Effector CD4-positive, alpha-beta T cell (primary cell): ENCODE measurements at regions not wholly inside any gene's neighbourhood (a gene's known extent, or its start where the extent isn't known, plus 50 kb on each side); places are given as distances from the start of the nearest gene placed in this dataset.
A peak's percentile ranks its signal among the peaks of the same experiment; 100 is the strongest.

Experiments
- DNase-seq: peaks from one replicate; pipeline ENCODE4 v3.0.0-alpha.2; 2020

DNA sequence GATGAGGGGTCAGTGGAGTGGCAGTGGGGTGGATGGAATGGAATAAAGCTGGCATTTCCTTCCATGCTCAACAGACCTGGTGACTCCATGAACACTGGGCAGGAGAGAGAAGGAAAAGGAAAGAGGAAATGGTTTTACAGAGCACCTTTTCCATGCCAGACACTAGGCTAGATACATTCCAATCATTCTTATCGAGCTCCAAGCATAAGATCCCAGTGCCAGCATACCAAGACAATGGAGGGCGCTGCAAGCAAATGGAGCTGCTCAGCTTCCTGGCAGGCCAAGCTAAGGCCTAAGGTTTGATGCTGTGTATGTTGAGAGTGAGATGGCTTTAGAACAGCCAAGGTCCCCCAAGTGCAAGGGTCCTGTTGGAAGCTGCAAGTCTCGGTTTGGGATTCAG, 113.2 kb downstream of the HSPH1 start:
- no peak for DNase-seq

DNA sequence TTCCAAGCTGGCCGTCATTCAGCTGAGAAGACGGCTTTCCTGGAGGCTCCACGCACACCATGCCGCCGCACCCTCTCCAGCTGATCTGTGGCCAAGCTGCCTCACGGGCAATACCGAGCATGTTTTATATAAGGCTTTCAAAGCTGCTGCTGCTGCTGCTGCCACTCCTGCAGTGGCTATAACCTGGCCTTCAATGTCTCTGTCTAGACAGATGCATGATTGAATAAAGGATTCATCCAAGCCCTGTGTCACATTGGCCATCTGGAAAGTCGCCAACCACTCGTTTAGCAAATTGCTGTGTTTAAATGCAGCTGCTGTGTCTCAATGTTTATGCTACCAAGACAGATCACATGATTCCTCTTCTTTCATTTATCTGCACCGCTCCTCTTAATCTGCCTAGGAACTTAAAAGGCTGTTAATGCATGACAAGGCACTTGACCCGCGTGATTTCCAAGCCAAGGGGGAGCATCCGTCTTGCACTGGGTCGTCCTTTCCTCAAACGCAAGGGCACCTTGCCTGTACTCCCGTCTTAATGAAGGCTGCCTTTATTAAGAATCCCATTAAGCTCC, 114.3 kb downstream of the TEX26 start:
- no peak for DNase-seq

DNA sequence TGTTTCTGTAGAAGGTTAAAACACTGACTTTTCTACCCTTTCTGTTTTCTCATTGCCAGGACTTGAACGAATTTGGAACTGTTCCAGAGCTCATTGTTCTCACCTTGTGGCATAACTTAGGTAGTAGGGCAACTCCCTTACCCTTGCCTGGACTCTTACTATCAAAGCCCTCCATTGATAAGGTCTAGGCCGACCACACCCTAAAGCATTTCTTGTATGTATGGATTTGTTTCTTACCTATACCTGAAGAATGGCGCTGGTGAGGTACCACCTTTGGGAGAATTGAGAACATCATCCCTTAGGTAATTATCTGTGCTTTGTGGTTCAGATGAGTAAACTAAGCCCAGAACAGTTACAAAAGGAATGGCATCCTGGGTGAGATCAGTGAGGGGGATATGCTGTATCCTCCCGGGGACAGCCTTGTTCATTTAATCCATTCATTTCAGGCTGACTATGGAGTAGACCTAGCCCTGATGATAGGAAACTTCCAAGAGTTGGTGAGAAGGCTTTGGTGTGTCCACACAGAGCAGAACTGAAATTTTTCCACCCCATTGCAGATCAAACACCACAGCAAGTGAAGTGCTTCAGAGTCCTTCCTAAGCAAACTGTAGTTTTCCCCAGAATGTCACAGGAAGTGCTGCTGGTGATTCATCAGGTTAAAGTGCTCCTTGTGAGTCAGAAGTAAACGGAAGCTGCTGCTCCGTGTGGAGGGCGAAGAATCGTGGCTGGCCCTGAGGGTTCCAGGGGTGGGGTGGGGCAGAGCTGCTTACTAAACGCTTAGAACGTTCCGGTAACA, 113.0 kb downstream of the TEX26 start:
- DNase-seq, result peak; percentile 46

DNA sequence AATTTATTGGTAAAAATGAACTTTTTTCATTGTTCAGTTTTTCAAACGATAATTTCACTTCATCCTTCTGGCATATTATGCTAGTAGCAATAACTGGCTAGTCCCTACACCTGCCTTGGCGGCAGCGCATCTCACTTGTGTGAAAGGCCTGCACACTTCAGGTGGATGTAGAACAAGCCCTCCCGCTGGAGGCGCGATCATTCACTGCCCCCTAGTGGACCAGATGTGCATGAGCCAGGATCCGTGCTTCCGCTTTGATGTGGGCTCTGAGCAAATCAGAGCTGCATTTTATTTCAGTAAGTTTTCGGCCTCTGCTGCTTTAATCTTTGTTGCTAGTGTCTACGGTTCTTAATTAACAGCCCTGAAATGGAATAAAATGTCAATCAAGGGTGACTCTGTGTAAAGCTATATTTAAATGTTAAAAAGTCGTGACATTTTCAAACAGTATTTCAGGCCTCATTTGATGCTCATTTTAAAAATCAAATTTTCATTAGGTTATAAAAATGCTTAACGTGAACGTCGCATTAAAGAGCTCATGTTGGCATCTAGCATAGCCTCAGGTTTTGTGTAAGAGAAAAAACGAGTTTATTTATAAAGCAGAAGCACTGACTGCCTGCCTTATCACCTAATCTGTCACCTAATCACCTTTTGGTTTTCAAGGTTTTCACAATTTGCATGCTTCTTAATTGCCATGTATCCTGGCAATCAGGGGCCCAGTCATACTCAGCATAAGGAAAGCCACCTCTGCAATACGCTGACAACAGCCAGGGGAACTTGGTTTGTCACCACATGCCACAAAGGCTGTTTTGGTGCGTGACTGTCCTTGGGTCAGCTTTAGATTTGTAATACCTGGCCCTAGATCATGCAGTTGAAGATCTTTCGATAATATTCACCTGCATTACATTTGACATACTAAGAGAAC, 112.2 kb downstream of the TEX26 start:
- DNase-seq, result peak; percentile 65

DNA sequence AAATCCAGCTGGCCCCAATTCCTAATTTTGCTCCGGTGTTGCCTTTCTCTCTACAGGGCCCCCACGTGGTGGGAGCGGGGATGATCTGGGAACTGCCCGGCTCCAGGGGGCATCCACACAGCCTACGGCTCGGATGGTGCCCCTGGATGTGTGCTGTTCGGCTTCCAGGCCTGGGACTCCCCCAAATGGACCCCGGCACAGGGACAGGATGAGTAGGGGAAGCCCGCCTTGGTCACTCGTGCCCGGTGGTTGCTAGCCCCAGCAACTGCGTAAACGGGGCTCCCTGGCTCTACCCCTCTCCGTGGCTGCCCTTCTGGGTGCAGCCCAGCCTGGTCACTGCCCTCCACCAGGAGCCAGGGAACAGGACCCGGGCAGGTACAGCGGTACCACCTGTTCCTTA, 111.5 kb downstream of the TEX26 start:
- no peak for DNase-seq

DNA sequence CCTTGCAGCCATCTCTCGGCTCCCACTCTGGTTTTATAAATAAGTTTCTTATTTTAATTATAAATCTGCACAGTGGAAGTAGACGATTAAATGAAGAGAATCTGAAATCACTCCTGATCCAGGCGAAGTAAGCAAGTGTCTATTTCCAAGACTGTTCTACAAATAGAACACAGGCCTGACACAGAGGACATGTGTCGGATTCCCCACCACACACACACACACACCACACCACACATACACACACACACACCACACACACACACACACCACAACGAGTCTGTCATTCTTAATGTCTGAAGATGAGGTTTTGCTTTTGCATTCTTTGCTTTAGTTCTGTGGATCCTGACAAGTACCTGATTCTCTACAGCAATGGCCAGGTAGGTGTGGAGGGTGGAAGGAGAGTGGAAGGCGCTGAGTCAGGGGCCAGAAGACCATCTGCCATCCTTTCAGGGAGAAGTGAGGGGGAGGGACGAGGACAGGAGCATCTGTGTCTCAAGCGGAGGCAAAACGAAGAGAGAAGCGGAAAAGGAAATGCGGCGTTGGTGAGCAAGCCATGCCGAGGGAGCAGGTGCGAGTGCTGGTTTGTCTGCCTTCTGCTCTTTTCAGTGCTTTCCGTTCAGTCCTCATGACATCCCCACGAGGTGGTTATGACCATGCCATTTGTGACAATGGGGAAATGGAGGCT, 110.2 kb downstream of the TEX26 start:
- no peak for DNase-seq

DNA sequence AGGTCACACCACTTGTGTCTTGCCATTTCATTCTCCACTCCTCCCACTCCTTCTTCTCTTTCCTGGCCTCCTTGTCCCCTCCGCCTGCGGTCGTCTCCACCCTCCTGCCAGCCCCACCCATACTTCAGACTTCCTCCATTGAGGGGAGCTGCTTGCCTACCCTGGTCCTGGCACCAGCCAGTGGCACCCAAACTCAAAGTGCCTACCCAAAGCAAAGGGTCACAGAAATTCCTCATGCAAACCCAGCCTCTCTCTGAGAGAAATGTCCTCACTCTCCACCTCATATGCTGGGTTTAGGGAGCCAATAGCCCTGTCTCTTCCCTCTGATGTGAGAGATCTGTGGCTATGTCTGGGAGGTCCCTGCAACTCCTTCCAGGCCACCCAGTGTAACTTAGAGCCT, 109.6 kb downstream of the TEX26 start:
- DNase-seq, result no peak

DNA sequence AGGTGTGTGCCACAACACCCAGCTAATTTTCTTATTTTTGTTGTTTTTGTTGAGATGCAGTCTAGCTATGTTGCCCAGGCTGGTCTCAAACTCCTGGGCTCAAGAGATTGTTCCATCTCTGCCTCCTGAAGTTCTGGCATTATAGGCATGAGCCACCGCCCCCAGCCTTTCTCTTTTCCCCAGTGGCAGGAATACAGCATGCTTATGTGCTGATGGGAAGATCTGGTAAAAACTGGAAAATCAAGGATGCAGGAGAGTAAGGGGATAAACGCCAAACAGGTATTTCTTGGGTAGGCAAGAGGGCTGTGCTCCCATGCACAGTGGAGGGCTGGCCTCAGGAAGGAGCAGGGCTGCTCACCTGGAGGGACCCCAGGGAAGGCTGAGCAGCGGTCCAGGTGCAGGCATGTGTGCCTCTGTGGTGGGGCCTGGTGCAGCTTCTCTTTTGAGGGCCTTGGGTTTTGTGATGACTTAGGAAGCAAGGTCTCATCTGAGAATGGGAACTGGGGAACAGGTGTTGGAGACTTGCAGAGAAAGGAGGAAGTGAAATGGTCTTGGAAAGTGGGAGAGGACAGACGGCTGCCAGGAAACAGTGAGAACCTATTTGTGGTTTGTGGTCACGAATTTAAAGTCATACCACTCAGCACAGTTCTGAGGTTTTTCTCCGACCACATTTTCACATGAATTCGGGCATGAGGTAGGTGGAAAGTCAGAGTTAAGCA, 106.5 kb downstream of the TEX26 start:
- no peak for DNase-seq

DNA sequence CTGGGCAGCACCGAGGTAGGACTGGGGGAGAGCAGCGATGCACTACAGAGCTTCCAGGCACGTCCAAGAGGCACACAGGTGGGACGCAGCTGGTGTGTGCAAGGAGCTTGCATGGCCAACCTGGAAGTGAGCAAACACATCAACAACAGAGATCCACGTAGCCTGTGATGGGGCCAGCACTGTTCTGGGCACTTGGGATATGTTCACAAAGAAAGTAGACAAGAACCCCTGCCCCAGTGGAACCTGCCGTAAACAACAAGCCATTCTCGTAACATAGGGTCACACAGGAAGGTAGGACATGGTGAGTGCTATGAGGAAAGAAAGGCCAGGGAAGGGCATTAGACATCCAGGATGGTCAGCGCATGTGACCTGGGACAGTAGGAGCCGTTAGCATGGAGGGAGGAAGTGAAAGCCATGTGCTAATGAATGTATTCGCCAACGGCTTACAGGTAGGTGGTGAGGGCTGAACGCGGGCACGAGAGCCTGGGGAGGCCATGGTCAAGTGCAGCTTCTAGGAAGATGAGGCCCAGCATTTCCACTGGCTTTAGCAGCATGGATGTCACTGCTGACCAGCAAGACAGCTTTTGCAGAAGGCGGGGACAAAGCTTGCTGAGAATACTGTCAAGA, 105.5 kb downstream of the TEX26 start:
- no peak for DNase-seq

DNA sequence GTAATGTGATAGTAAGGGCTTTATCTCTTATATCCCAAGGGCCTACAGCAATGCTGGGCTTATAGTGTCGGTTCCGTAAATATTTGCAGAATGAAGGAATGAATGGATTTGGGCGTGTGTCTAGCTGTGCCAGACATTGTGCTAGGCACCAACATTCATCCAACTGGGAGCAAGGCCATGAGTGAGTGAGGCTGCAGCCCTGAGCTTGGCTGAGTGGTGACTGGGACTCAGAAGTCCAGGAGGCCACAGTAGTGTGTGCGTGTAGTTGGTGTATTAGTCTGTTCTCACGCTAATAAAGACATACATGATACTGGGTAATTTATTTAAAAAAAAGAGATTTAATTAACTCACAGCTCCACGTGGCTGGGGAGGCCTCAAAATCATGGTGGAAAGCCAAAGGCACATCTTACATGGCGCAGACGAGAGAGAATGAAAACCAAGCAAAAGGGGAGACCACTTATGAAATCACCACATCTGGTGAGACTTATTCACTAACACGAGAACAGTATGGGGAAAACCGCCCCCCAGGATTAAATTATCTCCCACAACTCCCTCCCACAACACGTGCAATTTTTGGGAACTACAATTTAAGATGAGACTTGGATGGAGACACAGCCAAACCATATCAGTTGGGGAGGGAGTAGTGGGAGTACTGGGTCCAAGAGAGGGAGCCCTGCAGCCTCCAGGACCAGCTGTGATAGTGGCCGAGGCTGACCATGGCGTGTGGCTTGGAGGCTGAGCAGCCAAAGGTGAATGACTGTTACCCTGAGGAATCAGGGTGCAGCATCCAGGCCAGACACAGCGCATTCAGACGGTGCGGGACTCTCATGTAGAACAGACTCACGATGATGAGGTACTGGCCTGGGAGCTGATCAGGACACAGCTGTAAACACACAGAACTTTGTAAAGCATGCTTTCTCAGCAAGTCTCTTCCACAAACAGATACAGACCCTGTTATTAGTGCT, 104.6 kb downstream of the TEX26 start:
- DNase-seq, result no peak

DNA sequence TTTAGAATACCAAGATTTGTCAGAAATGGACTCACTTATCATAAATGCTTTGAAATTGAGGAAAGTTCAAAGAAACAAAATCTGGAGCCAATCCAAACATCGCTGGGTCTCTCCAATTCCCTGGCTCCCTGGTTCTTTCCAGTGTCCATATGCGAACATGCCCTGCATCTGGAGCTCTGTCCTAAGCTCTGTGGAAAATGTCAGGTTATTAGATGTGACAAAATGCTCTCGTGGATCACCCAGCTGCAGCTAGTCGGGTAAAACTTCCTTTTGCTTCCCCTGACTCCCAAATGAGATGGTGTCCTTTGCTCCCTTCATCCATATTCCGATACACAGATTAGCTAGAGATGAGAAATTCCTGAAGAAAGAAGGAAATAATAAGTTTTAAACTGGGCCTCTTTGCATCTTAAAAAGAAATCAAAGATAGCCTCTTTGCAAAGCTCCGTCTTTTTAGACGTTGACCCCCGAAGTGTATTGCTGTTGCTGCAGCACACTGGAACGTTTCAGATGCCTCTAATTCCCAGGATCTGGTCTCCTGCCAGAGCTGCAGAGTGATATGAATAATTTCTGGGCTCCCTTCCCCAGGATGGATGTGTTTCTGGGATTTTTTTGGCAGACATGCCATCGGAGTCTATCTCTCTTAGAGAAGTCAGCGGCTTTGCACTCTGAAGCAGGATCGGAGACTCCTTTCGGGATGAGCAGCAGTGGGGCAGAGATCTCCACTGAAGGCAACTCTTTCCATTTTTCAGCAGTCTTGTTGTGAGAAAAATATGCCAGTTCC, 102.9 kb downstream of the TEX26 start:
- no peak for DNase-seq

DNA sequence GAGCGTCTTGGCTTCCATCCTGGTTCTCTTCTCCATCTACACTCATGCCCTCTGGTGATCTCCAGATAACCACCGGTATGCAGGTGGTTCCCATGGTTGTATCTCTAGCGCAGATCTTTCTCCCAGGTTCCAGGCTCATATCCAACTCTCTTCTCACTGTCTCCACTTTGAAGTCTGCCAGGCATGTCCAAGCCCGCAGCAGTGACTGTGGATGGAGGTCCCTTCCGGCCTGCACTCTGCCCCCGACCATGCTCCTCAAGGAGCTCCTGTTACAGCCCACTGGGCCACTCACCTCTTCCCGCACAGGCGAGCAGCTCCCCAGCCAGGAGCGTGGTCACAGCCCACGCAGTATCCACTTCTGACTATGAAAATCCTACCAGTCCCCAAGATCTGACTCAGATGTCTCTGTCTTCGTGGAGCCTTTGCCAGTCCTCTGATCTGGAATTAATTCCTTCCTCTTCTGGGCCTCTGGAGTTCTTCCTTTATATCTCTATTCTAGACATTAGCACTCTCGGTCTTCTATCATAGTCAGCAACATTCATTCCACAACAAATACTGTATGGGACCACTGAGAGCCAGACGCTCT, 100.2 kb downstream of the TEX26 start:
- DNase-seq, result no peak

DNA sequence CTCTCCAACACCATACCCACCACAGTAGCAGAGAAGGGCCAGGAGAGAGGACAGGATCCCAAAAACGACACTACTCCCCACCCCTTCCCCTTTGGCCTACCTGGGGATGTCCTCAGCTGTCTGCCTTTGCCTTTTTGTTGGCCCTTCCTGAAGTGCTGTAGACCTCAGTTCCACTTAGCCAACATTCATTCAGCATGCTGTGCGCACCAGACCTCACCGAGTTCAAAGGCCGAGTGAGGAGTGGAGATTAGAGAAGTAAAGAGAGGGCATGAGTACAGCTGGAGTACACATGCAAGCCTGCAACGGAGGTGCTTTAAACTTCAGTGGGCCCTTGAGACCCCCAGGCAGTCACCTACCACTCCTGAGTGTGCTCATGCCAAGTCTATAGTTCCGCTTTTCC, 99.0 kb downstream of the TEX26 start:
- DNase-seq, result no peak

DNA sequence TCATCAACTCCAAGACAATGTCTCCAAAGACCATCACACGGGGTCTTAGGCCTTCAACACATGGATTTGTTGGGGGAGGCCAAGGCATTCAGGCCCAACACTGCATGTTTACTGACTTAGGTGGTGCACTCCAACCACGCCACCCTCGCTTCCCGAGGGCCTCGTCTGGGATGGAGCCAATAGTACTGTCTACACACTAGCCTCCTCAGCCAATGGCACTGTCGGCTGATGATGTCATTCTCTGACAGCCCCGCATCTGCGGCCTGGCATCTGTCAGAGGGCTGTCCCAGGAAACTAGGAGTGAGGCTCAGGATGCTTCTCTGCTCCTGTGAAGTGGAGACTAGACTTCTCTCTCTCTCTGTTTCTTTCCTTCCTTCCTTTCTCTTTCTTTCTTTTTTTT, 96.6 kb downstream of the TEX26 start:
- DNase-seq, result no peak

DNA sequence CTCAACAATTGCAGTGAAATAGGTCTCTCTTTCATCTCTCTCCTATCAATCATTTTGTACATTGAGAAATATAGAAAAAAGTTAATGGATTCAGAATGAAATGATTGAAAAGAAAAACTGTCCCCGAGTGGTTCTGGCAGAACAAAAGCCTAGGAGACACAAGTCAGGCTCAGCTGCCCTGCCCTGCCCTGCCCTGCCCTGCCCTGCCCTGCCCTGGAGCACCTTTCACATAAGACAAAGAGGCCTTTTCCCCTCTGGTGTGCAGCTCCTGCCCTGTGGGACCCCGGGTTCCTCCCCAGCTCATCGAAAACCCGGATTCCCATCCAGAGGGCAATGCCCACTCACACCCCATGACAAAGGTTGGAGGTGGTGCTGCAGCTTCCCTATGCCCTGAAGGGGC, 94.7 kb downstream of the TEX26 start:
- no peak for DNase-seq
